HG02678 (cell line): ENCODE measurements at regions not wholly inside any gene's neighbourhood (a gene's known extent, or its start where the extent isn't known, plus 50 kb on each side); places are given as distances from the start of the nearest gene placed in this dataset.
"Not testable (repeated sequence)": the region's sequence is repeated elsewhere in the genome, so short reads cannot be mapped to it uniquely, and the experiment has no call there.

Experiments
- ATAC-seq: cut with Tn5 transposase; IDR thresholded peaks from one replicate; pipeline ENCODE4 v1.9.1; 2021; ENCODE audit warnings: mild to moderate bottlenecking, moderate library complexity; ENCODE audit not compliant: unreplicated experiment

DNA sequence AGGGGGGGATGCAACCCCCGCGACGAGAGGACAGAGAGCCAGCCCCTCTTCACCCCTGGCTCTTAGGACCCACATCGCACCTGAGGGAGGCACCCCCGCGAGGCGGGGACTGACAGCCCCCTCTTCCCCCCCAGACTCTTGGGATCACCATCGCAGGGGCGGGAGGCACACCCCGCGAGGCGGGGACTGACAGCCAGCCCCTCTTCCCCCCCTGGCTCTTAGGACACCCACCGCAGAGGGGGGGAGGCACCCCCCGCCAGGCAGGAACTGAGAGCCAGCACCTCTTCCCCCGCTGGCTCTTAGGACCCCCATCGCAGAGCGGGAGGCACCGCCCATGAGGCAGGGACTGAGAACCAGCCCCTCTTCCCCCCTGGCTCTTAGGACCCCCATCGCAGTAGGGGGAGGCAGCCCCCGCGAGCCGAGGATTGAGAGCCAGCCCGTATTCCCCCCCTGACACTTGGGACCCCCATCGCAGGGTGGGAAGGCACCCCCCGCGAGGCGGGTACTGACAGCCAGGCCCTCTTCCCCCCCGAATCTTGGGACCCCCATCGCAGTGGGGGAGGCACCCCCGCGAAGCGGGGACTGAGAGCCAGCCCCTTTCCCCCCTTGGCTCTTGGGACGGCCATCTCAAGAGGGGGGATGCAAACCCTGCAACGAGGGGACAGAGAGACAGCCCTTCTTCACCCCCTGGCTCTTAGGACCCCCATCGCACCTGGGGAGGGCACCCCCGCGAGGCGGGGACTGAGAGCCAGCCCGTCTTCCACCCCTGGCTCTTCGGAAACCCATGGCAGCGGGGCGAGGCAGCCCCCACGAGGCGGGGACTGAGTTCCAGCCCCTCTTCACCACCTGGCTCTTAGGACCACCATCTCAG lies 2425.1 kb upstream of the PCDH20 start:
- ATAC-seq = no peak

DNA sequence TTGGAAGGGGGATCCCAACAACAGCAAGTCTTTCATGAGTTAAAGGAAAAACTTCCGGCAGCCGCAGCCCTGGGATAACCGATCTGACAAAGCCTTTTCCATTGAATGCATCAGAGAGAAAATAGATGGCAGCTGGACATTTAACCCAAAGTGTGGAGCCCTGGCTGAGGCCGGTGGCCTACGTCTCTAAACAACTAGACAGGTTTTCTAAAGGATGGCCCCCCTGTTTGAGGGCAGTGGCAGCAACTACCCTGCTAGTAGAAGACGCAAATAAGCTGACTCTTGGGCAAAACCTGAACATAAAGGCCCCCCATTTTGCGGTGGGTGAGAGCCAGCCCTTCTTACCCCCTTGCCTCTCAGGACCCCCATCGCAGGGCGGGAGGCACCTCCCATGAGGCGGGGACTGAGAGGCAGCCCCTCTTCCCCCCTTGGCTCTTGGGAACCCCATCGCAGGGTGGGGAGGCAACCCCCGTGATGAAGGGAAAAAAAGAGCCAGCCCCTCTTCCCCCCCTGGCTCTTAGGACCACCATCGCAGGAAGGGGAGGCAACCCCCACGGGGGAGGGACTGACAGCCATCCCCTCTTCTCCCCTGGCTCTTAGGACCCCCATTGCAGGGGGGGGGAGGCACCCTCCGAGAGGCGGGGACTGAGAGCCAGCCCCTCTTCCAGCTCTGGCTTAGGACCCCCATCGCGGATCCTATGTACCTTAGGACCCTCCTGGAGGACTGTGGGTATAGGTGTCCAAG lies 2422.9 kb upstream of the PCDH20 start:
- no peak for ATAC-seq

DNA sequence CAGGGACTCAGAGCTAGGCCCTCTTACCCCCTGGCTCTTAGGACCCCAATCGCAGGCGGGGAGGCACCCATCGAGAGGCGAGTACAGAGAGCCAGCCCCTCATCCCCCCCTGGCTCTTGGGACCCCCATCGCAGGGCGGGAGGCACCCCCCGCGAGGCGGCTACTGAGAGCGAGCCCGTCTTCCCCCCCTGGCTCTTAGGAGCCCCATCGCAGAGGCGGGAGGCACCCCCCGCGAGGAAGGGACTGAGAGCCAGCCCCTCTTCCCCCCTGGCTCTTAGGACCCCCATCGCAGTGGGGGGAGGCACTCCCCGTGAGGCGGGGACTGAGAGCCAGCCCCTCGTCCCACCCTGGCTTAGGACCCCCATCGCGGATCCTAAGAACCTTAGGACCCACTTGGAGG lies 2422.1 kb upstream of the PCDH20 start:
- not testable (repeated sequence) for ATAC-seq

DNA sequence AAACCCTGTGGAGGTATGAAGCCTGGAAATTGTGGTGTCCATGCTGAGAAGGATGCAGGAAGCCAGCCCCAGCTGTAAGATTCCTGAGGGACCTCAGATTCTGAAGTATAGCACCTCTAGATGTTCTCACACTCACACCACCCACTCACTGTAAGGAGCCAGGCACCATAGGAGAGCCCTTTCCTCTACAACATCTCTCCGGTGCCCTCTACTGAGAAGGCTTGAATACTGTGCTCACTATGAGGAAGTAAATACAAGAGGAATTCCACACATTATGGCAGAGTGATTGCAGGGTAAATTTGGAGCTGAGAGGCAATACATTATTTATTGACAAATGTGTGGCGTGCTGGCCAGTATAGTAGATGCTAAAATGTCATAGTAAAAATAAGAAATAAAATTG lies 2414.0 kb upstream of the PCDH20 start:
- ATAC-seq = not testable (repeated sequence)

DNA sequence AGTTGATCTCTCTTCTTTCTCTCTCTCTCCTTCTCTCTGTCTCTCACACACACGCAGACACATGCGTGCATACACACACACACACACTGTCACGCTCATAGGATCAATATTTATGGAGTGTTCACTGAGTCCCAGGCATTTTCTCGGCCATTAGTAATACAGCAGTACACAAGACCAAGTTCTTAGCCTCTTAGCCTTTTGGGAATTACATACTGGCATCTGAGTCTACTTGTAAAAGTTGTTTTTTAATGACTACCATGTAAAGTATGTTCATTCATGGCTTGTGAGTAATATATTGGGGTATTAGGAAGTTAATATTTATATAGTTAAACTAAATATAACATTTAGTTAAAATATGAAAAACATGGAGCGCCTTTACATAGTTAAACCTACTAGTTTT lies 2406.1 kb upstream of the PCDH20 start:
- ATAC-seq = not testable (repeated sequence)

DNA sequence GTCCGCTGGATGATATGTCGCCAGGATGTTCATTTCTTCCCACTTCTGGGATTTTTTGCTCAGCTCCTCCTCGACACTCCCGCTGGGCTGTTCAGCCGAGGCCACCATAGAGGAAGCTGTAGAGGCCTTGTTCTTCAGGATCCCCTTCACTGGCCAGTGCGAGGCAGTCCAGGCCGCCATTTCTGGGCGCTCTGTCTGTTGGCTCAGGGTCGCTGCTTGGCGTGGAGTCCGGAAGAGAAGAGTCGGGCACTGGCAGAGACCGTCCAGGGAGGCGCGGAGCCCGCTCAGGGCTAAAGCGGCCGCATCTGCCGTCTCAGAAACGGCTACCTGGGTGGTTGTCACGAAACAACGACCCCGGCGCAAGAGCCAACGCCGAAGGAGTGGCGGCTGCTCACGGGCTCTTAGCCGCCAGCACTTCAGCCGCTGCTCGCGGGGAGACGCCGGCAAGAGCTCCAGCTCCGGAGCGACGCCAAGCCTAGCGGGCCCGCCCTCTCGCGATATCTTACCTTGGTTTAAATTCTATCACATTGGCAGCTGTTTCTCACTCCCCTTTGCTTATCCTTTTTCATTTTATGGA lies 2395.9 kb upstream of the PCDH20 start:
- ATAC-seq = not testable (repeated sequence)

DNA sequence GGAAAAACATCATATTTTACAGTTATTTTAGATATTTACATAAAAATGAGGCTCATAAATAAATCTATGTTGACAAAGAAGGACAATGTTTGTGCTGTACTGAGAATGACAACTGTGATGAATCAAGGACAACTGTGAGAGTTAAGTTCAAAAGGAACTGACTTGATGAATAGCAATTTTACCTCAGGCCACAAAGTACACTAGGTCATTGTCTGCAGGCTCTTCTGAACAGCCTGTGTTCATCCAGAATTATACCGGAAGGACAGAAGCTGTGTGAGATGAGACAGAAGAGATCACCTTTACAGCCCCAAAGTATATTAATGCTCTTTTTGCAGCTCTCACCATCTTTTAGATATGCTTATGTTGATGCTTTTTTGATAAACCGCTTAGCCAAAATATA lies 2375.5 kb upstream of the PCDH20 start:
- ATAC-seq = not testable (repeated sequence)

DNA sequence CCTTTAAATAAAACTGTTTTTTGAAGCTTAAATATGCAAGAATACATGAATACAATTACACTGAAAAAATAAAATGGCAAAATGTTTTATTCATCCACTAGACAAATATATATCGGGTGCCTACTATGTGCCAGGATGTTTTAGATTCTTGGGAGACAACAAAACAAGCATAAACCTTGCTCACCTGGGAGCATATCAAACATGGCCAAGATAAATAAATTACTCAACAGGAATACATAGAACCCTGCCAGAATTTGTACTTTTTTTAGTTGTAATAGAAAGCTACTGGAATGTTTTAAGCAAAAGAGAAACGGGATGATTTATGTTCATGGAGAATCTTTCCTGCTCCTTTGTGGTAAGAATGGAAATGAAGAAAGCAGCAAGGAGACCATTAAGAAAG lies 2358.5 kb upstream of the PCDH20 start:
- no peak for ATAC-seq

DNA sequence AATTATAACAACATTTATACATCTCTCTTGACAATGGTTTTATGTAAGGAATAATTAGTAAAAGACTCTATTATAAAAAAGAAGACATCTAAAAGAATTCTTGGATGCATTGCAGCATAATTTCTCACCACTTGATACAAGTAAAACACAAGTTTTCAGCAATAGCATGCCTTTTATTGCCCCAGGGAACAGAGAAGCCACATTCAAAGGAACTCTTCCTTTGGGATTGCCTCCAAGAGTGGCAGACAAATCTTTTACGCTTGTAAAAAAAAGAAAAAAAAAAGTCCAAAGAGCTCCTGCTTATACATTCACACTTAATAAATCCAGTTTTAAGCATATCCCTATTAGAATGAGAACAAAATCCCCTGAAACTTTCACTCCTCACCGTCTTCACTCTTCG lies 2357.8 kb upstream of the PCDH20 start:
- ATAC-seq = no peak

DNA sequence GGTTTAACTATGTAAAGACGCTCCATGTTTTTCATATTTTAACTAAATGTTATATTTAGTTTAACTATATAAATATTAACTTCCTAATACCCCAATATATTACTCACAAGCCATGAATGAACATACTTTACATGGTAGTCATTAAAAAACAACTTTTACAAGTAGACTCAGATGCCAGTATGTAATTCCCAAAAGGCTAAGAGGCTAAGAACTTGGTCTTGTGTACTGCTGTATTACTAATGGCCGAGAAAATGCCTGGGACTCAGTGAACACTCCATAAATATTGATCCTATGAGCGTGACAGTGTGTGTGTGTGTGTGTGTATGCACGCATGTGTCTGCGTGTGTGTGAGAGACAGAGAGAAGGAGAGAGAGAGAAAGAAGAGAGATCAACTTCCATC lies 2342.0 kb upstream of the PCDH20 start:
- not testable (repeated sequence) for ATAC-seq

DNA sequence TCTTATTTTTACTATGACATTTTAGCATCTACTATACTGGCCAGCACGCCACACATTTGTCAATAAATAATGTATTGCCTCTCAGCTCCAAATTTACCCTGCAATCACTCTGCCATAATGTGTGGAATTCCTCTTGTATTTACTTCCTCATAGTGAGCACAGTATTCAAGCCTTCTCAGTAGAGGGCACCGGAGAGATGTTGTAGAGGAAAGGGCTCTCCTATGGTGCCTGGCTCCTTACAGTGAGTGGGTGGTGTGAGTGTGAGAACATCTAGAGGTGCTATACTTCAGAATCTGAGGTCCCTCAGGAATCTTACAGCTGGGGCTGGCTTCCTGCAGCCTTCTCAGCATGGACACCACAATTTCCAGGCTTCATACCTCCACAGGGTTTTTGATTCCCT lies 2334.2 kb upstream of the PCDH20 start:
- not testable (repeated sequence) for ATAC-seq

DNA sequence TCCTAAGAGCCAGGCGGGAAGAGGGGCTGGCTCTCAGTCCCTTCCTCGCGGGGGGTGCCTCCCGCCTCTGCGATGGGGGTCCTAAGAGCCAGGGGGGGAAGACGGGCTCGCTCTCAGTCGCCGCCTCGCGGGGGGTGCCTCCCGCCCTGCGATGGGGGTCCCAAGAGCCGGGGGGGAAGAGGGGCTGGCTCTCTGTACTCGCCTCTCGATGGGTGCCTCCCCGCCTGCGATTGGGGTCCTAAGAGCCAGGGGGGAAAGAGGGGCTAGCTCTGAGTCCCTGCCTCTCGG lies 2326.1 kb upstream of the PCDH20 start:
- ATAC-seq = not testable (repeated sequence)

DNA sequence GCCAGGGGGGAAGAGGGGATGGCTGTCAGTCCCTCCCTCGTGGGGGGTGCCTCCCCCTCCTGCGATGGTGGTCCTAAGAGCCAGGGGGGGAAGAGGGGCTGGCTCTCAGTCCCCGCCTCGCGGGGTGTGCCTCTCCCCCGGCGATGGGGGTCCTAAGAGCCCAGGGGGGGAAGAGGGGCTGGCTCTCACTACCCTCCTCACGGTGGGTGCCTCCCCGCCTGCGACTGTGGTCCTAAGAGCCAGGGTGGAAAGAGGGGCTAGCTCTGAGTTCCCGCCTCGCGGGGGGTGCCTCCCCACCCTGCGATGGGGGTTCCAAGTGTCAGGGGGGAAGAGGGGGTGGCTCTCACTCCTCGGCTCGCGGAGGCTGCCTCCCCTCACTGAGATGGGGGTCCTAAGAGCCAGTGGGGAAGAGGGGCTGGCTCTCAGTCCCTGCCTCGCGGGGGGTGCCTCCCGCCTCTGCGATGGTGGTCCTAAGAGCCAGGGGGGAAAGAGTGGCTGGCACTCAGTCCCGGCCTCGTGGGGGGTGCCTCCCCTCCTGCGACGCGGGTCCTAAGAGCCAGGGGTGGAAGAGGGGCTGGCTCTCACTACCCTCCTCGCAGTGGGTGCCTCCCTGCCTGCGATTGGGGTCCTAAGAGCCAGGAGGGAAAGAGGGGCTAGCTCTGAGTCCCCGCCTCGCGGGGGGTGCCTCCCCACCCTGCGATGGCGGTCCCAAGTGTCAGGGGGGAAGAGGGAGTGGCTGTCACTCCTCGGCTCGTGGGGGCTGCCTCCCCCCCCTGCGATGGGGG lies 2325.6 kb upstream of the PCDH20 start:
- ATAC-seq = no peak

DNA sequence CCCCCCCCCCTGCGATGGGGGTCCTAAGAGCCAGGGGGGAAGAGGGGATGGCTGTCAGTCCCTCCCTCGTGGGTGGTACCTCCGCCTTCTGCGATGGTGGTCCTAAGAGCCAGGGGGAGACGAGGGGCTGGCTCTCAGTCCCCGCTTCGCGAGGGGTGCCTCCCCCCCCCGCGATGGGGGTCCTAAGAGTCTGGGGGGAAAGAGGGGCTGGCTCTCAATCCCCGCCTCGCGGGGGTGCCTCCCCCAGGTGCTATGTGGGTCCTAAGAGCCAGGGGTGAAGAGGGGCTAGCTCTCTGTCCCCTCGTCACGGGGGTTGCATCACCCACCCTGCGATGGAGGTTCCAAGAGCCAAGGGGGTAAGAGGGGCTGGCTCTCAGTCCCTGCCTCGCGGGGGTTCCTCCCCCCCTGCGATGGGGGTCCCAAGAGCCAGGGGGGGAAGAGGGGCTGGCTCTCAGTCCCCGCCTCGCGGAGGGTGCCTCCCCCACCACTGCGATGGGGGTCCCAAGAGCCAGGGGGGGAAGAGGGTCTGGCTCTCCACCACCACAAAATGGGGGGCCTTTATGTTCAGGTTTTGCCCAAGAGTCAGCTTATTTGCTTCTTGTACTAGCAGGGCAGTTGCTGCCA lies 2323.6 kb upstream of the PCDH20 start:
- not testable (repeated sequence) for ATAC-seq

DNA sequence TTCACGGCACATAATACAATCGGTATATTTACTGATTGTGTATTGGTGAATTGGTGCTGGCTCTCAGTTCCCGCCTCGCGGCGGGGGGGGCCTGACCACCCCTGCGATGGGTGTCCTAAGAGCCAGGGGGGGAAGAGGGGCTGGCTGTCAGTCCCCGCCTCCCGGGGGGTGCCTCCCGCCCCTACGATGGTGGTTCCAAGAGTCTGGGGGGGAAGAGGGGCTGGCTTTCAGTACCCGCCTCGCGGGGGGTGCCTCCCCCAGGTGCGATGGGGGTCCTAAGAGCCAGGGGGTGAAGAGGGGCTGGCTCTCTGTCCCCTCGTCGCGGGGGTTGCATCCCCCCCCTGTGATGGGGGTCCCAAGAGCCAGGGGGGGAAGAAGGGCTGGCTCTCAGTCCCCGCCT lies 2321.8 kb upstream of the PCDH20 start:
- ATAC-seq = no peak

DNA sequence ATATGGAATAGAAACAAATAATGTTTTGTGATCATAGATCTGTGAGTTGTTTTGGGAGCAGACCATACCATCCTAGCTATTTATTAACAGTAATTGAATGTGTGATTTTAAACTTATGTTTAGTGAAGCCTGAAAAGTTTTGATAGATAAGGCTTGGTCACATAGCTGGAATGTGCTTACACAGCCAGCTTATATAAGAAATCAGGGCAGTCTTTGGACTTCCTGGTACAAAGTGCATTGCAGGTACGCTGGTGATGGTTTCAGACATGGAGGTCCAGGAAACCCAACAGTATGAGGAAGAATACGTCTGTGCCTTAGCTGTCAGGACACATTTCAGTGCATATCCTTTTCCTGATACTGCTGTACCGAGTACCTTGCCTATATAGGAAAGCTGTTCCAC lies 2316.2 kb upstream of the PCDH20 start:
- no peak for ATAC-seq

DNA sequence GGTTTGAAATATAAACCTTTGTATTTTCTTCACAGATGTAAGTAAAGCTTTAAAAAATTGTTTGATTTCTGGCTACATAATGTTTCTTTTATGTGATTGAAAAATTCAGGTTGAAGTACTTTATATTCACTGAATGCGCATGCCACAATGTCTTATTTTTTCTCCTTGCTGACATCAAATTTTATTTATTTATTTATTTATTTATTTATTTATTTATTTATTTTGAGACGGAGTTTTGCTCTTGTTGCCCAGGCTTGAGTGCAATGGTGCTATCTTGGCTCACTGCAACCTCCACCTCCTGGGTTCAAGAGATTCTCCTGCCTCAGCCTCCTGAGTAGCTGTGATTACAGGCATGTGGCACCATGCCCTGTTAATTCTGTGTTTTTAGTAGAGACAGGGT lies 2296.5 kb upstream of the PCDH20 start:
- not testable (repeated sequence) for ATAC-seq

DNA sequence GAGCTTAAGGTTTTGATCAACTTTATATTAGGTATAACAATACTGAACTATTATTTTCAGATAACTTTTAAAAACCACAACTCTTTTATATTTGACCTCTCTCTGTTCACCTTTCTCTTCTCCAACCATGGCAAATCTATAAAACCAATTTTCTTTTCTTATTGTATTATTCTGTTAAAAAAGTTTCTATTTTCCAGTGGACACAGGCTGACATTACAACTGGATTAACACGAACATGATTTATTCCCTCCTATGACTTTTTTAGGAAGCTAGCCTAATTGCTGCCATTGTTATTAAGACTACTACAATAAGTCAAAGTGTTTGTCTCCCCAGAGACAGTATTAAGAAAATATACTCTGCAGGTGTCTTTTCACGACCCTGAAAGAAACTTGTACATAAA lies 2291.1 kb upstream of the PCDH20 start:
- ATAC-seq = no peak

DNA sequence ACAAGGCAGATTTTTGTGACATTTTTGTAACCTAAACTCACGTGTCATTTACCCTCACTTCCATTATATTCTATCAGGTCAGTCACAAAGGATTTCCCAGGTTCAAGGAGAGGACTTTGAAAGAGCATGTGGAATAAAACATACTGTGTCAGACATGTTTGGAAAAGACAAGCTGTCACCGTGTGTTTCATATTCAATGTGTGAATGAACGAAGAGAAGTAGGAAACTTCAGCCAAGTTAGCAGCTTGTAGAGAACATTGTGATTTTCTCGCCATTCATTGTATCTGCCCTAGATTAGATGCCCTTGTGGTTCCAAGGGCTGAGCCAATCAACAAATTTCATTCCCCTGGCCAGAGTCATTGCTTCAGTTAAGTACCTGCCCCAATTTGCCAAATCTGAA lies 2288.9 kb upstream of the PCDH20 start:
- ATAC-seq = no peak

DNA sequence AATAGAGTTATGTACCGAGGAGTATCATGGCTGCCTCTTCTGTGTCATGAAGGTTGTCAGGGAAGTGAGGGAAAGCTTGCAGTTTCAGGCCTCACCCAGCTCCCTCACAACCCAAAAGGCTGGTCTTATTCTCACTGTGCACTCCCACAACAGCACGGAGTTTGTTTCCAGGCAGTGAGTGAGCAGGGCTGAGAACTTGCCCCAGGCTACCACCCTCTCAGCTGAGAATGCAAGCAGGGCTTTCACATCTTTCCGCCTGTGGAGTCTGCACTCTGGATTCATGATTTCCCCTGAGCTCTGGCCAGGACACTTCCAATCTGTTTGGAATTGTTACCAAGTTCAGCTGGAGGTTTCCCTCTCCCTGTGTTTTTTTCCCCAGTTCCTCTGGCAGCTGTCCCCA lies 2284.7 kb upstream of the PCDH20 start:
- ATAC-seq = no peak

DNA sequence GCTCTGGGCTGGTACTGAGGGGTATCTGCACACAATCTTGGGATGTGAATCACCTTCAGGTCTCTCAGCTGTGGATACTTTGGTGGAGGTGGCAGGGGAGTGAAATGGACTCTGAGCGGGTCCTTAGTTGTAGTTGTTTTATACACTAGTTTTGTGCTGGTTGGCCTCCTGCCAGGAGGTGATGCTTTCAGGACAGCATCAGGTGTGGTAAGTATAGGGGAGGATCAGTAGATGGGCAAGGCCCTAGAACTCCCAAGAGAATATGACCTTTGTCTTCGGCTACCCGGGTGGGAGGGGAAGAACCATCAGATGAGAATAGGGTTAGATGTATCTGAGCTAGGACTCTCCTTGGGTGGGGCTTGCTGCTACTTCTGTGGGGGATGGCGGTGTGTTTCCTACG lies 2284.3 kb upstream of the PCDH20 start:
- no peak for ATAC-seq
